Neural cell (in vitro differentiated cells): ENCODE measurements at regions not wholly inside any gene's neighbourhood (a gene's known extent, or its start where the extent isn't known, plus 50 kb on each side); places are given as distances from the start of the nearest gene placed in this dataset.

Experiments used
- H2AFZ ChIP-seq: fragments of 200-600, 300-800 bp; sonication (generic), shearing (Covaris generic); 2 replicates; pipeline ENCODE4 v1.6.0; 2014; ENCODE audit warnings: low read depth, mild to moderate bottlenecking, antibody characterized with exemption, low read length, moderate library complexity
- H3F3A ChIP-seq: fragments of 200-600 bp; shearing (Covaris generic); 2 replicates; pipeline ENCODE4 v1.6.1; 2016; ENCODE audit warnings: mild to moderate bottlenecking, moderate library complexity, mixed read lengths, antibody characterized with exemption, low read length; ENCODE audit not compliant: insufficient read depth, poor library complexity, severe bottlenecking
- H3K27ac ChIP-seq: fragments of 200-600, 300-800 bp; sonication (generic), shearing (Covaris generic); 2 replicates; pipeline ENCODE4 v1.5.1; 2014; ENCODE audit warnings: mild to moderate bottlenecking, low read length, moderate library complexity
- H3K27me3 ChIP-seq: fragments of 300-800, 200-600 bp; sonication (generic), shearing (Covaris generic); 2 replicates; pipeline ENCODE4 v1.6.0; 2014; ENCODE audit warnings: mild to moderate bottlenecking, low read depth, low read length, moderate library complexity; ENCODE audit not compliant: insufficient read depth
- H3K36me3 ChIP-seq: fragments of 300-800, 200-600 bp; sonication (generic), shearing (Covaris generic); 2 replicates; pipeline ENCODE4 v1.5.1; 2014; ENCODE audit warnings: mild to moderate bottlenecking, antibody characterized with exemption, low read length, moderate library complexity; ENCODE audit not compliant: insufficient read depth
- H3K4me2 ChIP-seq: fragments of 300-800, 200-600 bp; sonication (generic), shearing (Covaris generic); 2 replicates; pipeline ENCODE4 v1.6.0; 2014; ENCODE audit warnings: mild to moderate bottlenecking, low read length
- H3K4me3 ChIP-seq: fragments of 300-800, 200-600 bp; sonication (generic), shearing (Covaris generic); 2 replicates; pipeline ENCODE4 v1.5.1; 2014; ENCODE audit warnings: mild to moderate bottlenecking, low read length, moderate library complexity
- H3K79me2 ChIP-seq: fragments of 200-600 bp; shearing (Covaris generic); replicated peaks from 2 replicates; pipeline ENCODE4 v1.6.0; 2014; ENCODE audit warnings: mild to moderate bottlenecking, low read length, moderate library complexity; ENCODE audit not compliant: insufficient read depth
- H3K9ac ChIP-seq: fragments of 300-800, 200-600 bp; sonication (generic), shearing (Covaris generic); 2 replicates; pipeline ENCODE4 v1.6.1; 2016; ENCODE audit warnings: mild to moderate bottlenecking, low read length, mixed read lengths
- H3K9me2 ChIP-seq: fragments of 200-600 bp; shearing (Covaris generic); 2 replicates; pipeline ENCODE4 v1.6.1; 2016; ENCODE audit warnings: mild to moderate bottlenecking, low read length, mixed read lengths; ENCODE audit not compliant: insufficient read depth
- H3K9me3 ChIP-seq: fragments of 200-600, 300-800 bp; sonication (generic), shearing (Covaris generic); 2 replicates; pipeline ENCODE4 v1.6.1; 2016; ENCODE audit warnings: mild to moderate bottlenecking, mixed run types, low read length, moderate library complexity, mixed read lengths
- H4K20me1 ChIP-seq: fragments of 200-600 bp; shearing (Covaris generic); 2 replicates; pipeline ENCODE4 v1.6.1; 2016; ENCODE audit warnings: mild to moderate bottlenecking, mixed run types; ENCODE audit not compliant: insufficient read depth
- EP300 ChIP-seq: fragments of 450-650 bp; conservative IDR thresholded peaks from 2 replicates; pipeline ENCODE4 v1.6.1; 2014; ENCODE audit warnings: antibody characterized with exemption, mild to moderate bottlenecking, moderate library complexity; ENCODE audit not compliant: poor library complexity, severe bottlenecking
- EZH2 ChIP-seq: fragments of 200-600, 300-800 bp; shearing (Covaris generic), sonication (generic); IDR thresholded peaks from 2 replicates; pipeline ENCODE4 v1.6.1; 2014; ENCODE audit warnings: antibody characterized with exemption, low read length, borderline replicate concordance, mild to moderate bottlenecking; ENCODE audit not compliant: insufficient read depth, poor library complexity, severe bottlenecking
- MXI1 ChIP-seq: fragments of 450-650 bp; conservative IDR thresholded peaks from 2 replicates; pipeline ENCODE4 v1.6.1; 2014; ENCODE audit warnings: antibody characterized with exemption, mild to moderate bottlenecking; ENCODE audit not compliant: poor library complexity, severe bottlenecking
- POLR2AphosphoS5 ChIP-seq: IDR thresholded peaks from 2 replicates; pipeline ENCODE4 v1.6.1; 2012
- RAD21 ChIP-seq: fragments of 450-650 bp; conservative IDR thresholded peaks from 2 replicates; pipeline ENCODE4 v1.6.1; 2014; ENCODE audit warnings: antibody characterized with exemption, mild to moderate bottlenecking, moderate library complexity
- SMC3 ChIP-seq: fragments of 450-650 bp; conservative IDR thresholded peaks from 2 replicates; pipeline ENCODE4 v1.6.1; 2014; ENCODE audit warnings: antibody characterized with exemption, mild to moderate bottlenecking, moderate library complexity; ENCODE audit not compliant: poor library complexity
- TAF1 ChIP-seq: IDR thresholded peaks from 2 replicates; pipeline ENCODE4 v1.6.1; 2012; ENCODE audit warnings: low read depth
- TF ChIP-seq, protein P1 (sequence below): fragments of 450-650 bp; IDR thresholded peaks from 2 replicates; pipeline ENCODE4 v1.5.1; 2014; ENCODE audit warnings: antibody characterized with exemption, mild to moderate bottlenecking, moderate library complexity; ENCODE audit not compliant: poor library complexity, severe bottlenecking
- TF ChIP-seq, protein P2 (sequence below): IDR thresholded peaks from 2 replicates; pipeline ENCODE4 v1.6.1; 2012; ENCODE audit warnings: borderline replicate concordance

DNA sequence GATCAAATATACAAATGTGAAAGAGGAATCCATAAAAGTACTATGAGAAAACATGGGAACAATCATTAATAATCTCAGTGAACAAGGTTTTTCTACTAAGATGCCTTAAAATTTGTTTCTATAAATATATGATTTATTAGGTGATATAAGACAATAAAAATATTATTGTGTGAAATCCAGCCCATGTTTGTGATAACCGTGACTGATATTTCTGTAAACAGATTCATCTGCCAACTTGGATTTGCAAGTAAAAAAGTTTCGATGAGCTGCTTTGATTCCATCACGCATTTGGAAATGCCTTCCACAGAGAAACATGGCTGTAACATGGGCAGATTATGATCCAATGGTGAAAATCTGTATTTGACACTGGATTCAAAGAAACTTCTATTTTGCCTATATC lies 157.8 kb downstream of the NXPE2 start:
- Histone ChIP-seq H3K79me2 (no peaks in the 10 kb centered on the region), H3K27me3 (no peaks in the 10 kb centered on the region), H3K9me3 (no peaks in the 10 kb centered on the region), H3F3A (no peaks in the 10 kb centered on the region), H3K9ac (no peak overlapping the region), H3K4me2 (no peak overlapping the region), H4K20me1 (no peaks in the 10 kb centered on the region), H3K4me3 (no peak overlapping the region), H3K27ac (no peak overlapping the region), H3K9me2 (no peaks in the 10 kb centered on the region), H3K36me3 (no peaks in the 10 kb centered on the region), H2AFZ (no peak overlapping the region)
- TF ChIP-seq POLR2AphosphoS5 (no peak), TAF1 (no peak), RAD21 (no peak), EP300 (no peak), MXI1 (no peak), SMC3 (no peak), EZH2 (no peak)
- TF ChIP-seq, protein P1, sequence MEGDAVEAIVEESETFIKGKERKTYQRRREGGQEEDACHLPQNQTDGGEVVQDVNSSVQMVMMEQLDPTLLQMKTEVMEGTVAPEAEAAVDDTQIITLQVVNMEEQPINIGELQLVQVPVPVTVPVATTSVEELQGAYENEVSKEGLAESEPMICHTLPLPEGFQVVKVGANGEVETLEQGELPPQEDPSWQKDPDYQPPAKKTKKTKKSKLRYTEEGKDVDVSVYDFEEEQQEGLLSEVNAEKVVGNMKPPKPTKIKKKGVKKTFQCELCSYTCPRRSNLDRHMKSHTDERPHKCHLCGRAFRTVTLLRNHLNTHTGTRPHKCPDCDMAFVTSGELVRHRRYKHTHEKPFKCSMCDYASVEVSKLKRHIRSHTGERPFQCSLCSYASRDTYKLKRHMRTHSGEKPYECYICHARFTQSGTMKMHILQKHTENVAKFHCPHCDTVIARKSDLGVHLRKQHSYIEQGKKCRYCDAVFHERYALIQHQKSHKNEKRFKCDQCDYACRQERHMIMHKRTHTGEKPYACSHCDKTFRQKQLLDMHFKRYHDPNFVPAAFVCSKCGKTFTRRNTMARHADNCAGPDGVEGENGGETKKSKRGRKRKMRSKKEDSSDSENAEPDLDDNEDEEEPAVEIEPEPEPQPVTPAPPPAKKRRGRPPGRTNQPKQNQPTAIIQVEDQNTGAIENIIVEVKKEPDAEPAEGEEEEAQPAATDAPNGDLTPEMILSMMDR, result no peak
- TF ChIP-seq, protein P2, sequence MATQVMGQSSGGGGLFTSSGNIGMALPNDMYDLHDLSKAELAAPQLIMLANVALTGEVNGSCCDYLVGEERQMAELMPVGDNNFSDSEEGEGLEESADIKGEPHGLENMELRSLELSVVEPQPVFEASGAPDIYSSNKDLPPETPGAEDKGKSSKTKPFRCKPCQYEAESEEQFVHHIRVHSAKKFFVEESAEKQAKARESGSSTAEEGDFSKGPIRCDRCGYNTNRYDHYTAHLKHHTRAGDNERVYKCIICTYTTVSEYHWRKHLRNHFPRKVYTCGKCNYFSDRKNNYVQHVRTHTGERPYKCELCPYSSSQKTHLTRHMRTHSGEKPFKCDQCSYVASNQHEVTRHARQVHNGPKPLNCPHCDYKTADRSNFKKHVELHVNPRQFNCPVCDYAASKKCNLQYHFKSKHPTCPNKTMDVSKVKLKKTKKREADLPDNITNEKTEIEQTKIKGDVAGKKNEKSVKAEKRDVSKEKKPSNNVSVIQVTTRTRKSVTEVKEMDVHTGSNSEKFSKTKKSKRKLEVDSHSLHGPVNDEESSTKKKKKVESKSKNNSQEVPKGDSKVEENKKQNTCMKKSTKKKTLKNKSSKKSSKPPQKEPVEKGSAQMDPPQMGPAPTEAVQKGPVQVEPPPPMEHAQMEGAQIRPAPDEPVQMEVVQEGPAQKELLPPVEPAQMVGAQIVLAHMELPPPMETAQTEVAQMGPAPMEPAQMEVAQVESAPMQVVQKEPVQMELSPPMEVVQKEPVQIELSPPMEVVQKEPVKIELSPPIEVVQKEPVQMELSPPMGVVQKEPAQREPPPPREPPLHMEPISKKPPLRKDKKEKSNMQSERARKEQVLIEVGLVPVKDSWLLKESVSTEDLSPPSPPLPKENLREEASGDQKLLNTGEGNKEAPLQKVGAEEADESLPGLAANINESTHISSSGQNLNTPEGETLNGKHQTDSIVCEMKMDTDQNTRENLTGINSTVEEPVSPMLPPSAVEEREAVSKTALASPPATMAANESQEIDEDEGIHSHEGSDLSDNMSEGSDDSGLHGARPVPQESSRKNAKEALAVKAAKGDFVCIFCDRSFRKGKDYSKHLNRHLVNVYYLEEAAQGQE, result no peak

DNA sequence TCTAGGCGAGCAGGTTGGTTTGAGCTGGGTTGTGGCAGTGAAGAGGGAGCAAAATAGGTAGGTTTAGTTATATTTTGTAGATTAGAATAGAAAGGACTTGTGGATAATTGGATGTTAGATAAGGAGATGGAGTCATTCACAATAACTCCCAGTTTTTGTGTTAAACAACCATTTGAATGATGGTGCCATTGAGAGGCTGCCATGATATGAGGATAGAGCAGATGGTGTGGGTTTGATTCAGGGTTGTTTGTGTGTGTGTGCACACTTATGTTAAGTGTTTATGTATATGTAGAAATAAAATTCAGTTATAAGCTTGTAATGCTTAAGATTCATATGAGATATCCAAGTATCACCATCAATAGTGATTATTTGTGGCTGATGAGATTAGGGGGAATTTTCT lies 166.6 kb downstream of the NXPE2 start:
- Histone ChIP-seq H3K9ac (no peak overlapping the region), H3K27ac (no peak overlapping the region), H3K9me3 (no peaks in the 10 kb centered on the region), H3K9me2 (no peaks in the 10 kb centered on the region), H3K4me3 (no peak overlapping the region), H3K27me3 (no peaks in the 10 kb centered on the region), H3K4me2 (no peak overlapping the region), H4K20me1 (no peaks in the 10 kb centered on the region), H3K79me2 (no peaks in the 10 kb centered on the region), H3K36me3 (no peaks in the 10 kb centered on the region), H3F3A (no peaks in the 10 kb centered on the region), H2AFZ (no peak overlapping the region)
- TF ChIP-seq RAD21 (no peak), EP300 (no peak), MXI1 (no peak), EZH2 (no peak), POLR2AphosphoS5 (no peak), TAF1 (no peak), SMC3 (no peak)
- TF ChIP-seq, protein P2, result no peak
- TF ChIP-seq, protein P1, result no peak
